ENCODE measurements at regions not wholly inside any gene's neighbourhood (a gene's known extent, or its start where the extent isn't known, plus 50 kb on each side); places are given as distances from the start of the nearest gene placed in this dataset.

DNA sequence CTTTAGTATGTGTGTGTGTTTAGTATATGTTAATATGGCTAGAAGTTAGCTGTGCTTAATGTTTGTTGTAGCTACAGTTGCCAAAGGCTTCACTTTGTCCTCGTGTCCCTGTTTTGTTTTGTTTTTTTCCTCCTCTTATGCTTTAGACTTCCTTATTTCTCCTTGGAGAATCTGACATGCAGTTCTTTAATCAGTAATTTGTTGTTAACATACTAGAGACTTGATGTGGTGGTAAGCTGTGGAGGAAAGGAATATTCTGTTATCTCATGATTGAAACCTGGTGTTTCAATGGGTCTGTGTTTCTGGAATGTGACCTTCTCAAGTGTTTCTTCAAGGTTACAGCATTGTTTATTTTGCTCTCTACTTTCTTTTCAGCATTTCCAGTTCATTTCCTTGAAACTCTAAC lies 515.6 kb upstream of the ST8SIA4 start:
- DNase-seq (ENCODE audit: low read depth in 1 of 2, low spot score in 1 of 2) = no peak
- Histone ChIP-seq H3K27ac (replicated peaks) (no peak overlapping the region), H3K27me3 (ENCODE audit: insufficient read depth, poor library complexity, severe bottlenecking) (no peaks in the 10 kb centered on the region), H3K4me3 (replicated peaks; ENCODE audit: insufficient read depth, low read length) (no peak overlapping the region)
- TF ChIP-seq CTCF (IDR thresholded peaks at IDR 0.05; ENCODE audit: insufficient read depth, low read length) (no peak), SPI1 (IDR thresholded peaks at IDR 0.05; ENCODE audit: borderline replicate concordance, low read depth) (no peak), POLR2AphosphoS5 (IDR thresholded peaks at IDR 0.05; ENCODE audit: low read depth) (no peak)

GRCh38 chr5:101404531-101404930 lies 501.4 kb upstream of the ST8SIA4 start:
- TF ChIP-seq POLR2AphosphoS5 (IDR thresholded peaks at IDR 0.05; ENCODE audit: low read depth) = no peak
- no peak for DNase-seq (ENCODE audit: low read depth in 1 of 2, low spot score in 1 of 2)
- Histone ChIP-seq H3K27ac (replicated peaks) (no peak overlapping the region), H3K27me3 (ENCODE audit: insufficient read depth, poor library complexity, severe bottlenecking) (no peaks in the 10 kb centered on the region), H3K4me3 (replicated peaks; ENCODE audit: insufficient read depth, low read length) (no peak overlapping the region)

DNA sequence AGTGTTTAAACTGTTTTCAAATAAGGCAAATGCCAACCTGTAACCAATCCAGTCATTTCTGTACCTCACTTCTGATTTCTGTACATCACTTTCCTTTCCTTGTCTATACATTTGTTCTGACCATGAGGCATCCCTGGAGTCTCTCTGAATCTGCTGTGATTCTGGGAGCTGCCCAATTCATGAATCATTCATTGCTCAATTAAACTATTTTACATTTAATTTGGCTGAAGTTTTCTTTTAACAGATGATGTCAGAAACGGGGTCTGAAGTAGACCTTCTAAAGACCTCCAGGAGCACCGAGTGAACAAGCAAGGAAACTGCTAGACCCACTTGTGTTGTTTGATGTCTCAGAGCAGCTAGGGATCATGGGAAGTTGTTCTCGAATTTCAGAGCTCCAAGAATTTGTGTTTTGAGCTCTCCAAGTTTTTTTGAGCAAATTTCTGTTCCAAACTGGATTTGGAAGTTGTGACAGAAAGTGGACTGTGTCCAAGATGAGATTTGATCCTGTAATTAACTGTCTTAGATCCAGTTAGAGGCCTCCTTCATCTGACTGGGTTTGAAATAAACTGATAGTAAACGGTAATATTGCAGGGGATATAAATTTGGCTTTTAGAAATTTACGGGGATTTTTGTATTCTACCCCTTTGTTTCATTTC lies 490.8 kb upstream of the ST8SIA4 start:
- no peak for TF ChIP-seq SPI1 (IDR thresholded peaks at IDR 0.05; ENCODE audit: borderline replicate concordance, low read depth)
- no peak for TF ChIP-seq CTCF (IDR thresholded peaks at IDR 0.05; ENCODE audit: insufficient read depth, low read length)
- TF ChIP-seq GABPA (IDR thresholded peaks at IDR 0.05; ENCODE audit: low read depth) = no peak
- TF ChIP-seq POLR2AphosphoS5 (IDR thresholded peaks at IDR 0.05; ENCODE audit: low read depth) = no peak
- TF ChIP-seq REST (IDR thresholded peaks at IDR 0.05; ENCODE audit: insufficient replicate concordance, low read depth) = no peak
- Histone ChIP-seq H3K27me3 (ENCODE audit: insufficient read depth, poor library complexity, severe bottlenecking) (no peaks in the 10 kb centered on the region), H3K27ac (replicated peaks) (no peak overlapping the region), H3K4me3 (replicated peaks; ENCODE audit: insufficient read depth, low read length) (no peak overlapping the region)
- no peak for DNase-seq (ENCODE audit: low read depth in 1 of 2, low spot score in 1 of 2)

DNA sequence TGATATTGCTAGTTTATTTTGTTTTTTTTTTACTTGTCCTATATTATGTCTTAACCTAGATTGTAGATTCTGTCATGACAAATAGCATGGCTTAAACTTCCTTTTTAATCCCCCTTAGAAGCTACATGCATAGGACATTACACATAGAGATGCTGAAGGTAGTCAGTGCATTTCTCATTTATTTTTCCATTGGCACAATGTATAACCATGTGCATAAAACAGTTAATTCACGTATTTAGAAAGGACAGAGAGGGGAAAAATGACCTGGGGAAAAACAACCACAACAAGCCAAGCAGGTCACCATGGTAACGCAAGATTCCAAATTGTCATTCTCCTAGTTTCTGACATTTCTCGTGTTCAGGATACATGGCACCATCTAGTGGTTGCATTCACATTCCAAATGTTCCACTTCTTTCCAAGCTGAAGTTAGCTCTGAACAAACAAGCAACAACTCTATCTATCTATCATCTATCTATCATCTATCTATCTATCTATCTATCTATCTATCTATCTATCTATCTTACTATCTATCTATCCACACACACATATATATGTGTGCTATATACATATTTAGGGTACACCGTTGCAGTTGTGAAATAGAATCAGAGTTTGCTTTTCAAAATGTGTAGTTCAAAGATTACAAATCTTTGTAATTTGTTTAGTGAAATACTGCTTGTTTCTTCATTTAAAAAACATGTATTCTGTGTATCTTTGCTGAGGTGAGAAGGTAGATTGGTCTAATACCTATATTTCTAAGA lies 487.2 kb upstream of the ST8SIA4 start:
- Histone ChIP-seq H3K27me3 (ENCODE audit: insufficient read depth, poor library complexity, severe bottlenecking) (no peaks in the 10 kb centered on the region), H3K4me3 (replicated peaks; ENCODE audit: insufficient read depth, low read length) (no peak overlapping the region), H3K27ac (replicated peaks) (no peak overlapping the region)
- DNase-seq (ENCODE audit: low read depth in 1 of 2, low spot score in 1 of 2) = peak in 1 of 2 experiments; percentile 4
- TF ChIP-seq GABPA (IDR thresholded peaks at IDR 0.05; ENCODE audit: low read depth) (no peak), CTCF (IDR thresholded peaks at IDR 0.05; ENCODE audit: insufficient read depth, low read length) (peak; percentile 16), POLR2AphosphoS5 (IDR thresholded peaks at IDR 0.05; ENCODE audit: low read depth) (no peak), REST (IDR thresholded peaks at IDR 0.05; ENCODE audit: insufficient replicate concordance, low read depth) (no peak), SPI1 (IDR thresholded peaks at IDR 0.05; ENCODE audit: borderline replicate concordance, low read depth) (no peak)
